Uterus (tissue), 2 donors: ENCODE measurements at regions not wholly inside any gene's neighbourhood (a gene's known extent, or its start where the extent isn't known, plus 50 kb on each side); places are given as distances from the start of the nearest gene placed in this dataset.

Source experiments
- CTCF ChIP-seq, 4 experiments: fragments of 200-600 bp in 2 of 4; fragments of 450-650 bp in 2 of 4; sonication (generic) in 2 of 4; IDR thresholded peaks; one replicate each; pipeline ENCODE4 v1.5.1; 2016 to 2019; ENCODE audit warnings: antibody characterized with exemption in 4 of 4, mild to moderate bottlenecking in 2 of 4, moderate library complexity in 1 of 4
- POLR2A ChIP-seq, 2 donors: fragments of 450-650 bp; IDR thresholded peaks; one replicate each; pipeline ENCODE4 v1.6.1; 2016; ENCODE audit warnings: antibody characterized with exemption in 2 of 2, mild to moderate bottlenecking in 1 of 2, moderate library complexity in 1 of 2

GRCh38 chr20:50429412-50429811, 80.8 kb upstream of the PTPN1 start:
- TF ChIP-seq CTCF (IDR thresholded peaks at IDR 0.05), result no peak
- TF ChIP-seq POLR2A (IDR thresholded peaks at IDR 0.05), result no peak
